ENCODE measurements at regions not wholly inside any gene's neighbourhood (a gene's known extent, or its start where the extent isn't known, plus 50 kb on each side); places are given as distances from the start of the nearest gene placed in this dataset.

GRCh38 chr2:226234187-226234586 lies 565.4 kb downstream of the IRS1 start:
- ATAC-seq (no peak), DNase-seq (no peak)
- H3K27ac ChIP-seq: no peak overlapping the region
- H3K4me3 ChIP-seq: no peak overlapping the region
- no peaks in the 10 kb centered on the region for H3K36me3 ChIP-seq
- TF ChIP-seq CTCF (IDR thresholded peaks at IDR 0.05): no peak
- H3K9me3 ChIP-seq: peaks cover 0 to 7% (median 0%) of the 10 kb centered on the region in 11 donors
- 88 to 90% methylated on average over 2 of the region's 2 CpGs for WGBS, 2 donors
- H3K27me3 ChIP-seq: no peaks in the 10 kb centered on the region
- no peaks in the 10 kb centered on the region for H3K4me1 ChIP-seq
- intact Hi-C loops (cut with DNase I): no loop called here

GRCh38 chr2:226233388-226233787 lies 566.2 kb downstream of the IRS1 start:
- TF ChIP-seq CTCF (IDR thresholded peaks at IDR 0.05): no peak

GRCh38 chr2:226228080-226228479 lies 571.5 kb downstream of the IRS1 start:
- Histone ChIP-seq H3K36me3 (no peaks in the 10 kb centered on the region), H3K9me3 (peaks cover 0 to 7% (median 0%) of the 10 kb centered on the region in 11 donors), H3K4me1 (no peaks in the 10 kb centered on the region), H3K27ac (no peak overlapping the region), H3K4me3 (no peak overlapping the region), H3K27me3 (no peaks in the 10 kb centered on the region)
- DNase-seq (no peak), ATAC-seq (no peak)
- no peak for TF ChIP-seq CTCF (IDR thresholded peaks at IDR 0.05)
- WGBS, 2 donors: 82 to 86% methylated on average over 2 of the region's 2 CpGs
- intact Hi-C loops (cut with DNase I): no loop called here

More at GRCh38 chr2:226233388-226233787, 566.2 kb downstream of the IRS1 start:
- H3K27me3 ChIP-seq: no peaks in the 10 kb centered on the region
- no peak overlapping the region for H3K27ac ChIP-seq
- H3K4me3 ChIP-seq: no peak overlapping the region
- ATAC-seq: no peak
- no peak for DNase-seq
- intact Hi-C loops (cut with DNase I): no loop called here
- H3K9me3 ChIP-seq: peaks cover 0 to 7% (median 0%) of the 10 kb centered on the region in 11 donors
- no peaks in the 10 kb centered on the region for H3K4me1 ChIP-seq
- H3K36me3 ChIP-seq: no peaks in the 10 kb centered on the region

GRCh38 chr2:226227341-226227740 lies 572.3 kb downstream of the IRS1 start:
- no peak overlapping the region for H3K27ac ChIP-seq
- H3K36me3 ChIP-seq: no peaks in the 10 kb centered on the region
- intact Hi-C loops (cut with DNase I): no loop called here
- no peaks in the 10 kb centered on the region for H3K4me1 ChIP-seq
- H3K27me3 ChIP-seq: no peaks in the 10 kb centered on the region
- peaks cover 0 to 7% (median 0%) of the 10 kb centered on the region in 11 donors for H3K9me3 ChIP-seq
- ATAC-seq (no peak), DNase-seq (no peak)
- no peak overlapping the region for H3K4me3 ChIP-seq
- no peak for TF ChIP-seq CTCF (IDR thresholded peaks at IDR 0.05)

GRCh38 chr2:226223704-226224103 lies 575.9 kb downstream of the IRS1 start:
- no peak overlapping the region for H3K4me3 ChIP-seq
- no peaks in the 10 kb centered on the region for H3K4me1 ChIP-seq
- H3K27ac ChIP-seq: no peak overlapping the region
- no peak for TF ChIP-seq CTCF (IDR thresholded peaks at IDR 0.05)
- intact Hi-C loops (cut with DNase I): no loop called here
- H3K27me3 ChIP-seq: no peaks in the 10 kb centered on the region
- peaks cover 0 to 3% (median 0%) of the 10 kb centered on the region in 11 donors for H3K9me3 ChIP-seq
- no peaks in the 10 kb centered on the region for H3K36me3 ChIP-seq
- no peak for DNase-seq
- 89 to 94% methylated on average over 2 of the region's 2 CpGs for WGBS, 2 donors
- no peak for ATAC-seq
